ENCODE measurements at regions not wholly inside any gene's neighbourhood (a gene's known extent, or its start where the extent isn't known, plus 50 kb on each side); places are given as distances from the start of the nearest gene placed in this dataset.

- intact Hi-C loops (cut with micrococcal nuclease) (no loop called here), in situ Hi-C loops (cut with MboI) (no loop called here)
- CTCF ChIA-PET (ENCODE audit: low intra/inter-chr PET ratio): no interaction called here
- POLR2A ChIA-PET: interaction anchor here (1.5 kb wide), 1 partner anchor 10 kb away, joined by 5 read pairs; no protein-coding TSS in a partner anchor
- Histone ChIP-seq H3K4me2 (ENCODE audit: insufficient read depth, low read length) (no peak overlapping the region), H3K4me3 (no peak overlapping the region), H2AFZ (ENCODE audit: low read depth, low read length) (no peak overlapping the region), H3K9me3 (replicated peaks; ENCODE audit: control insufficient read depth, insufficient read depth, low read depth, low read length) (no peaks in the 10 kb centered on the region), H3K36me3 (ENCODE audit: control insufficient read depth, insufficient read depth, low read length) (no peaks in the 10 kb centered on the region), H3K9ac (ENCODE audit: insufficient read depth in 1 of 2, low read depth in 2 of 2, low read length in 2 of 2) (no peak overlapping the region), H4K20me1 (replicated peaks; ENCODE audit: control insufficient read depth, insufficient read depth, low read length) (no peaks in the 10 kb centered on the region), H3K27me3 (ENCODE audit: control insufficient read depth in 2 of 2, insufficient read depth in 2 of 2, low read length in 2 of 2) (no peaks in the 10 kb centered on the region), H3K27ac (ENCODE audit: extremely low read depth, low read depth, low read length) (no peak overlapping the region), H3K9me1 (ENCODE audit: control insufficient read depth, insufficient read depth, low read length) (no peaks in the 10 kb centered on the region), H3K4me1 (replicated peaks in 1 of 2; ENCODE audit: control insufficient read depth in 2 of 2, insufficient read depth in 2 of 2, low read length in 2 of 2) (no peaks in the 10 kb centered on the region), H3K79me2 (ENCODE audit: control insufficient read depth, insufficient read depth, low read length) (no peaks in the 10 kb centered on the region)
- DNase-seq (ENCODE audit: extremely low read depth in 1 of 4, low spot score in 3 of 4) (no peak), FAIRE-seq (no peak), ATAC-seq (no peak)
- TF ChIP-seq ZKSCAN3 (CRISPR knock-in tag; IDR thresholded peaks at IDR 0.05) (no peak), ESRRA (IDR thresholded peaks at IDR 0.05; ENCODE audit: borderline replicate concordance, low read depth) (no peak), HMGN3 (IDR thresholded peaks at IDR 0.05; ENCODE audit: borderline replicate concordance, extremely low read depth, insufficient read length, low read depth, low read length) (no peak), MYBL2 (IDR thresholded peaks at IDR 0.05; ENCODE audit: low read depth) (no peak), MYBL2 (CRISPR knock-in tag; IDR thresholded peaks at IDR 0.05; ENCODE audit: borderline replicate concordance) (no peak), NUFIP1 (IDR thresholded peaks at IDR 0.05; ENCODE audit: partially characterized antibody) (no peak), HOXB6 (CRISPR knock-in tag; IDR thresholded peaks at IDR 0.05; ENCODE audit: borderline replicate concordance) (no peak), GTF2F1 (IDR thresholded peaks at IDR 0.05; ENCODE audit: low read depth, low read length) (no peak), IFI16 (CRISPR knock-in tag; IDR thresholded peaks at IDR 0.05) (no peak), NELFE (IDR thresholded peaks at IDR 0.05; ENCODE audit: insufficient read depth, insufficient read length) (no peak)
- TF ChIP-seq, protein P1, sequence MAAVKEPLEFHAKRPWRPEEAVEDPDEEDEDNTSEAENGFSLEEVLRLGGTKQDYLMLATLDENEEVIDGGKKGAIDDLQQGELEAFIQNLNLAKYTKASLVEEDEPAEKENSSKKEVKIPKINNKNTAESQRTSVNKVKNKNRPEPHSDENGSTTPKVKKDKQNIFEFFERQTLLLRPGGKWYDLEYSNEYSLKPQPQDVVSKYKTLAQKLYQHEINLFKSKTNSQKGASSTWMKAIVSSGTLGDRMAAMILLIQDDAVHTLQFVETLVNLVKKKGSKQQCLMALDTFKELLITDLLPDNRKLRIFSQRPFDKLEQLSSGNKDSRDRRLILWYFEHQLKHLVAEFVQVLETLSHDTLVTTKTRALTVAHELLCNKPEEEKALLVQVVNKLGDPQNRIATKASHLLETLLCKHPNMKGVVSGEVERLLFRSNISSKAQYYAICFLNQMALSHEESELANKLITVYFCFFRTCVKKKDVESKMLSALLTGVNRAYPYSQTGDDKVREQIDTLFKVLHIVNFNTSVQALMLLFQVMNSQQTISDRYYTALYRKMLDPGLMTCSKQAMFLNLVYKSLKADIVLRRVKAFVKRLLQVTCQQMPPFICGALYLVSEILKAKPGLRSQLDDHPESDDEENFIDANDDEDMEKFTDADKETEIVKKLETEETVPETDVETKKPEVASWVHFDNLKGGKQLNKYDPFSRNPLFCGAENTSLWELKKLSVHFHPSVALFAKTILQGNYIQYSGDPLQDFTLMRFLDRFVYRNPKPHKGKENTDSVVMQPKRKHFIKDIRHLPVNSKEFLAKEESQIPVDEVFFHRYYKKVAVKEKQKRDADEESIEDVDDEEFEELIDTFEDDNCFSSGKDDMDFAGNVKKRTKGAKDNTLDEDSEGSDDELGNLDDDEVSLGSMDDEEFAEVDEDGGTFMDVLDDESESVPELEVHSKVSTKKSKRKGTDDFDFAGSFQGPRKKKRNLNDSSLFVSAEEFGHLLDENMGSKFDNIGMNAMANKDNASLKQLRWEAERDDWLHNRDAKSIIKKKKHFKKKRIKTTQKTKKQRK (IDR thresholded peaks at IDR 0.05; ENCODE audit: borderline replicate concordance, low read depth, low read length): no peak
- no TSS peak for BruUV-seq (replicated peaks)
- WGBS (ENCODE audit: insufficient coverage, low coverage, missing lambda C conversion rate): 0% methylated on average over 16 of the region's 22 CpGs
Measured at GRCh38 chr13:21894703-21895699, 224.1 kb downstream of the FGF9 start.
